ENCODE measurements at regions not wholly inside any gene's neighbourhood (a gene's known extent, or its start where the extent isn't known, plus 50 kb on each side); places are given as distances from the start of the nearest gene placed in this dataset.

GRCh38 chr7:120201290-120201689 is 71.7 kb upstream of the KCND2 start:
- no peaks in the 10 kb centered on the region for H3K27me3 ChIP-seq (ENCODE audit: control insufficient read depth, insufficient read depth, low read length)
- DNase-seq (ENCODE audit: low read depth): no peak
- no peak overlapping the region for H3K4me3 ChIP-seq (ENCODE audit: low read depth, low read length)
- TF ChIP-seq CTCF (IDR thresholded peaks at IDR 0.05; ENCODE audit: insufficient read depth, low read length, poor library complexity, severe bottlenecking): no peak
- no peaks in the 10 kb centered on the region for H3K36me3 ChIP-seq (ENCODE audit: control insufficient read depth, insufficient read depth, low read length)

GRCh38 chr7:120205101-120205500 is 67.9 kb upstream of the KCND2 start:
- no peaks in the 10 kb centered on the region for H3K36me3 ChIP-seq (ENCODE audit: control insufficient read depth, insufficient read depth, low read length)
- no peak for TF ChIP-seq CTCF (IDR thresholded peaks at IDR 0.05; ENCODE audit: insufficient read depth, low read length, poor library complexity, severe bottlenecking)
- no peaks in the 10 kb centered on the region for H3K27me3 ChIP-seq (ENCODE audit: control insufficient read depth, insufficient read depth, low read length)
- no peak for DNase-seq (ENCODE audit: low read depth)
- no peak overlapping the region for H3K4me3 ChIP-seq (ENCODE audit: low read depth, low read length)

- no peak for DNase-seq (ENCODE audit: low read depth)
- no peaks in the 10 kb centered on the region for H3K27me3 ChIP-seq (ENCODE audit: control insufficient read depth, insufficient read depth, low read length)
- H3K4me3 ChIP-seq (ENCODE audit: low read depth, low read length): no peak overlapping the region
- TF ChIP-seq CTCF (IDR thresholded peaks at IDR 0.05; ENCODE audit: insufficient read depth, low read length, poor library complexity, severe bottlenecking): no peak
- no peaks in the 10 kb centered on the region for H3K36me3 ChIP-seq (ENCODE audit: control insufficient read depth, insufficient read depth, low read length)
Observed at GRCh38 chr7:120207037-120207436, 65.9 kb upstream of the KCND2 start.

- no peak for DNase-seq (ENCODE audit: low read depth)
- Histone ChIP-seq H3K4me3 (ENCODE audit: low read depth, low read length) (no peak overlapping the region), H3K27me3 (ENCODE audit: control insufficient read depth, insufficient read depth, low read length) (no peaks in the 10 kb centered on the region), H3K36me3 (ENCODE audit: control insufficient read depth, insufficient read depth, low read length) (no peaks in the 10 kb centered on the region)
- no peak for TF ChIP-seq CTCF (IDR thresholded peaks at IDR 0.05; ENCODE audit: insufficient read depth, low read length, poor library complexity, severe bottlenecking)
Observed at GRCh38 chr7:120215654-120216053, 57.3 kb upstream of the KCND2 start.

- H3K4me3 ChIP-seq (ENCODE audit: low read depth, low read length): no peak overlapping the region
- DNase-seq (ENCODE audit: low read depth): no peak
- no peaks in the 10 kb centered on the region for H3K36me3 ChIP-seq (ENCODE audit: control insufficient read depth, insufficient read depth, low read length)
- no peaks in the 10 kb centered on the region for H3K27me3 ChIP-seq (ENCODE audit: control insufficient read depth, insufficient read depth, low read length)
- no peak for TF ChIP-seq CTCF (IDR thresholded peaks at IDR 0.05; ENCODE audit: insufficient read depth, low read length, poor library complexity, severe bottlenecking)
Observed at GRCh38 chr7:120216947-120217346, 56.0 kb upstream of the KCND2 start.

- no peak for TF ChIP-seq CTCF (IDR thresholded peaks at IDR 0.05; ENCODE audit: insufficient read depth, low read length, poor library complexity, severe bottlenecking)
- no peaks in the 10 kb centered on the region for H3K27me3 ChIP-seq (ENCODE audit: control insufficient read depth, insufficient read depth, low read length)
- DNase-seq (ENCODE audit: low read depth): no peak
- no peak overlapping the region for H3K4me3 ChIP-seq (ENCODE audit: low read depth, low read length)
- H3K36me3 ChIP-seq (ENCODE audit: control insufficient read depth, insufficient read depth, low read length): no peaks in the 10 kb centered on the region
Observed at GRCh38 chr7:120218712-120219111, 54.3 kb upstream of the KCND2 start.
